ENCODE measurements at regions not wholly inside any gene's neighbourhood (a gene's known extent, or its start where the extent isn't known, plus 50 kb on each side); places are given as distances from the start of the nearest gene placed in this dataset.
"Not testable (repeated sequence)": the region's sequence is repeated elsewhere in the genome, so short reads cannot be mapped to it uniquely, and the experiment has no call there.

- DNase-seq, result no peak
Measured at GRCh38 chr2:16227811-16228462, 287.6 kb downstream of the MYCN start.

GRCh38 chr2:16226943-16227664, 286.8 kb downstream of the MYCN start:
- no peak for DNase-seq

GRCh38 chr2:16226381-16226780, 286.0 kb downstream of the MYCN start:
- DNase-seq, result no peak

- DNase-seq, result no peak
Measured at GRCh38 chr2:16225545-16225944, 285.2 kb downstream of the MYCN start.

- DNase-seq, result no peak
Measured at GRCh38 chr2:16225071-16225470, 284.7 kb downstream of the MYCN start.

GRCh38 chr2:16224298-16225045, 284.1 kb downstream of the MYCN start:
- no peak for DNase-seq

GRCh38 chr2:16223841-16224177, 283.5 kb downstream of the MYCN start:
- DNase-seq, result no peak

GRCh38 chr2:16223161-16223840, 283.0 kb downstream of the MYCN start:
- no peak for DNase-seq

- DNase-seq, result no peak
Measured at GRCh38 chr2:16222326-16222725, 282.0 kb downstream of the MYCN start.

- no peak for DNase-seq
Measured at GRCh38 chr2:16221461-16222010, 281.2 kb downstream of the MYCN start.

GRCh38 chr2:16219292-16219975, 279.1 kb downstream of the MYCN start:
- DNase-seq, result no peak

- no peak for DNase-seq
Measured at GRCh38 chr2:16218625-16219024, 278.3 kb downstream of the MYCN start.

GRCh38 chr2:16218161-16218560, 277.8 kb downstream of the MYCN start:
- DNase-seq, result no peak

GRCh38 chr2:16217741-16218140, 277.4 kb downstream of the MYCN start:
- not testable (repeated sequence) for DNase-seq

- no peak for DNase-seq
Measured at GRCh38 chr2:16217291-16217690, 276.9 kb downstream of the MYCN start.

GRCh38 chr2:16216558-16216945, 276.2 kb downstream of the MYCN start:
- no peak for DNase-seq

- no peak for DNase-seq
Measured at GRCh38 chr2:16215902-16216557, 275.7 kb downstream of the MYCN start.

GRCh38 chr2:16214861-16215260, 274.5 kb downstream of the MYCN start:
- no peak for DNase-seq

- DNase-seq, result no peak
Measured at GRCh38 chr2:16214391-16214790, 274.0 kb downstream of the MYCN start.

- DNase-seq, result no peak
Measured at GRCh38 chr2:16212321-16212720, 272.0 kb downstream of the MYCN start.

GRCh38 chr2:16211341-16211740, 271.0 kb downstream of the MYCN start:
- no peak for DNase-seq

GRCh38 chr2:16210841-16211240, 270.5 kb downstream of the MYCN start:
- no peak for DNase-seq

Data from NCI-H2171 (cell line).